Epithelial cell of prostate (primary cell): ENCODE measurements at regions not wholly inside any gene's neighbourhood (a gene's known extent, or its start where the extent isn't known, plus 50 kb on each side); places are given as distances from the start of the nearest gene placed in this dataset.
A peak's percentile ranks its signal among the peaks of the same experiment; 100 is the strongest.
"Not testable (repeated sequence)": the region's sequence is repeated elsewhere in the genome, so short reads cannot be mapped to it uniquely, and the experiment has no call there.

Source experiments
- DNase-seq: peaks from one replicate; pipeline ENCODE4 v3.0.0-alpha.2; 2011; ENCODE audit warnings: low read depth, low spot score
- H3K27ac ChIP-seq: fragments of 450-650 bp; 2 replicates; pipeline ENCODE4 v1.5.1; 2017; ENCODE audit warnings: mild to moderate bottlenecking

- DNase-seq: no peak
- H3K27ac ChIP-seq: peak overlapping the region; percentile 64
Measured at GRCh38 chr12:74401966-74402365, 135.7 kb upstream of the ATXN7L3B start.

GRCh38 chr12:74403221-74403470 is 134.5 kb upstream of the ATXN7L3B start:
- not testable (repeated sequence) for H3K27ac ChIP-seq, DNase-seq

GRCh38 chr12:74408601-74409166 is 129.0 kb upstream of the ATXN7L3B start:
- DNase-seq: no peak
- H3K27ac ChIP-seq: no peak overlapping the region

- no peak overlapping the region for H3K27ac ChIP-seq
- no peak for DNase-seq
Measured at GRCh38 chr12:74412606-74413230, 124.9 kb upstream of the ATXN7L3B start.

- H3K27ac ChIP-seq: no peak overlapping the region
- DNase-seq: no peak
Measured at GRCh38 chr12:74415633-74416032, 122.0 kb upstream of the ATXN7L3B start.

GRCh38 chr12:74418573-74418972 is 119.1 kb upstream of the ATXN7L3B start:
- H3K27ac ChIP-seq: no peak overlapping the region
- DNase-seq: no peak

GRCh38 chr12:74424778-74425177 is 112.9 kb upstream of the ATXN7L3B start:
- H3K27ac ChIP-seq: no peak overlapping the region
- DNase-seq: no peak

- DNase-seq: no peak
- H3K27ac ChIP-seq: no peak overlapping the region
Measured at GRCh38 chr12:74426091-74426490, 111.5 kb upstream of the ATXN7L3B start.

- H3K27ac ChIP-seq: no peak overlapping the region
- no peak for DNase-seq
Measured at GRCh38 chr12:74429535-74429934, 108.1 kb upstream of the ATXN7L3B start.

- no peak for DNase-seq
- H3K27ac ChIP-seq: no peak overlapping the region
Measured at GRCh38 chr12:74431801-74432200, 105.8 kb upstream of the ATXN7L3B start.

- no peak for DNase-seq
- H3K27ac ChIP-seq: no peak overlapping the region
Measured at GRCh38 chr12:74440469-74440868, 97.2 kb upstream of the ATXN7L3B start.

- H3K27ac ChIP-seq: no peak overlapping the region
- no peak for DNase-seq
Measured at GRCh38 chr12:74441872-74442271, 95.8 kb upstream of the ATXN7L3B start.

- H3K27ac ChIP-seq: no peak overlapping the region
- DNase-seq: no peak
Measured at GRCh38 chr12:74446466-74446865, 91.2 kb upstream of the ATXN7L3B start.

GRCh38 chr12:74449872-74450271 is 87.8 kb upstream of the ATXN7L3B start:
- DNase-seq: peak; percentile 48
- H3K27ac ChIP-seq: no peak overlapping the region

GRCh38 chr12:74454109-74454508 is 83.5 kb upstream of the ATXN7L3B start:
- DNase-seq: no peak
- no peak overlapping the region for H3K27ac ChIP-seq

- no peak for DNase-seq
- H3K27ac ChIP-seq: no peak overlapping the region
Measured at GRCh38 chr12:74455429-74455828, 82.2 kb upstream of the ATXN7L3B start.

- no peak for DNase-seq
- no peak overlapping the region for H3K27ac ChIP-seq
Measured at GRCh38 chr12:74456431-74456830, 81.2 kb upstream of the ATXN7L3B start.

- H3K27ac ChIP-seq: no peak overlapping the region
- no peak for DNase-seq
Measured at GRCh38 chr12:74468401-74468800, 69.2 kb upstream of the ATXN7L3B start.

GRCh38 chr12:74476234-74476633 is 61.4 kb upstream of the ATXN7L3B start:
- no peak overlapping the region for H3K27ac ChIP-seq
- DNase-seq: no peak

- DNase-seq: no peak
- H3K27ac ChIP-seq: no peak overlapping the region
Measured at GRCh38 chr12:74481078-74481477, 56.6 kb upstream of the ATXN7L3B start.

- no peak for DNase-seq
- H3K27ac ChIP-seq: no peak overlapping the region
Measured at GRCh38 chr12:74482115-74482514, 55.5 kb upstream of the ATXN7L3B start.

- H3K27ac ChIP-seq: no peak overlapping the region
- DNase-seq: no peak
Measured at GRCh38 chr12:74483057-74483456, 54.6 kb upstream of the ATXN7L3B start.
